Stomach (tissue), 4 donors: ENCODE measurements at regions not wholly inside any gene's neighbourhood (a gene's known extent, or its start where the extent isn't known, plus 50 kb on each side); places are given as distances from the start of the nearest gene placed in this dataset.

Experiments
- CTCF ChIP-seq, 7 experiments: fragments of 450-650 bp in 4 of 7; fragments of 200-600 bp in 3 of 7; sonication (generic) in 3 of 7; IDR thresholded peaks; one replicate each; pipeline ENCODE4 v1.5.1; 2016 to 2019; ENCODE audit warnings: antibody characterized with exemption in 7 of 7, control low read depth in 2 of 7, mild to moderate bottlenecking in 1 of 7
- POLR2A ChIP-seq, 4 donors: fragments of 450-650 bp; IDR thresholded peaks; one replicate each; pipeline ENCODE4 v1.6.1; 2016; ENCODE audit warnings: antibody characterized with exemption in 4 of 4, control low read depth in 2 of 4, mild to moderate bottlenecking in 1 of 4, moderate library complexity in 1 of 4

GRCh38 chr5:97752871-97753270, 569.8 kb upstream of the RIOK2 start:
- TF ChIP-seq POLR2A (IDR thresholded peaks at IDR 0.05) (no peak), CTCF (IDR thresholded peaks at IDR 0.05) (no peak)
